Lung (tissue), 11 donors: ENCODE measurements at regions not wholly inside any gene's neighbourhood (a gene's known extent, or its start where the extent isn't known, plus 50 kb on each side); places are given as distances from the start of the nearest gene placed in this dataset.
"Not testable (repeated sequence)": the region's sequence is repeated elsewhere in the genome, so short reads cannot be mapped to it uniquely, and the experiment has no call there.

ENCODE experiments used
- ATAC-seq: fragments of 200-7000 bp; cut with Tn5 transposase; one replicate; pipeline ENCODE4 v1.9.1; 2020; ENCODE audit warnings: moderate number of reproducible peaks; ENCODE audit not compliant: insufficient read depth, low FRiP score
- DNase-seq, 3 donors: peaks; one replicate each; pipeline ENCODE4 v3.0.0-alpha.2; 2013 to 2017
- H3K27ac ChIP-seq, 2 donors: one replicate each; pipeline ENCODE4 v1.5.1; 2013; ENCODE audit warnings: mild to moderate bottlenecking in 2 of 2, moderate library complexity in 2 of 2, control low read depth in 1 of 2, inconsistent platforms in 1 of 2, low read depth in 1 of 2, low read length in 1 of 2
- H3K27me3 ChIP-seq, 3 donors: one replicate each; pipeline ENCODE4 v1.5.1; 2013; ENCODE audit warnings: low read length in 2 of 3; ENCODE audit not compliant: control insufficient read depth in 3 of 3, insufficient read depth in 3 of 3
- H3K36me3 ChIP-seq, 4 donors: one replicate each; pipeline ENCODE4 v1.5.1; 2013; ENCODE audit warnings: low read length in 4 of 4, mild to moderate bottlenecking in 1 of 4, moderate library complexity in 1 of 4; ENCODE audit not compliant: control insufficient read depth in 4 of 4, insufficient read depth in 4 of 4
- H3K4me1 ChIP-seq, 5 donors: one replicate each; pipeline ENCODE4 v1.5.1; 2013; ENCODE audit warnings: low read length in 5 of 5, mild to moderate bottlenecking in 2 of 5, moderate library complexity in 1 of 5; ENCODE audit not compliant: control insufficient read depth in 5 of 5, insufficient read depth in 5 of 5
- H3K4me3 ChIP-seq: one replicate; pipeline ENCODE4 v1.5.1; 2013; ENCODE audit warnings: mild to moderate bottlenecking, control low read depth, moderate library complexity
- H3K9ac ChIP-seq, 2 donors: one replicate each; pipeline ENCODE4 v1.5.1; 2013; ENCODE audit warnings: low read length in 2 of 2, control low read depth in 1 of 2; ENCODE audit not compliant: insufficient read depth in 1 of 2
- H3K9me3 ChIP-seq, 4 donors: one replicate each; pipeline ENCODE4 v1.5.1; 2013; ENCODE audit warnings: low read length in 3 of 4, mild to moderate bottlenecking in 1 of 4, moderate library complexity in 1 of 4; ENCODE audit not compliant: control insufficient read depth in 4 of 4, insufficient read depth in 3 of 4
- CTCF ChIP-seq: IDR thresholded peaks from 2 replicates; pipeline ENCODE4 v1.5.1; 2012; ENCODE audit warnings: mild to moderate bottlenecking; ENCODE audit errors: control extremely low read depth, extremely low read depth
- WGBS, 2 donors: extraction: QIAGEN DNeasy Blood & Tissue Kit; methylation state at CpG; one replicate each; pipeline ENCODE4 v1.1.7; 2013; 5-methylcytosine and 5-hydroxymethylcytosine counted together
- donor health status: control.
- donor health status: control.
- donor health status: Bipolar disorder and iron deficiency.
- donor health status: healthy.
- donor health status: DM: yes; HTN: yes; CAD: no.

- Histone ChIP-seq H3K27me3 (peaks cover 0 to 38% (median 38%) of the 10 kb centered on the region in 3 donors), H3K9ac (no peak overlapping the region), H3K4me1 (peaks cover 0 to 18% (median 5%) of the 10 kb centered on the region in 5 donors), H3K27ac (no peak overlapping the region), H3K36me3 (no peaks in the 10 kb centered on the region), H3K9me3 (no peaks in the 10 kb centered on the region), H3K4me3 (no peak overlapping the region)
- TF ChIP-seq CTCF: no peak
- ATAC-seq (no peak), DNase-seq (peak in 2 of 3 donors; percentile 23 to 28)
- WGBS, 2 donors: 49 to 61% methylated on average over 16 of the region's 16 CpGs
Measured at GRCh38 chr1:22208973-22209378, 66.1 kb upstream of the WNT4 start.

- Histone ChIP-seq H3K27ac (no peak overlapping the region), H3K9ac (no peak overlapping the region), H3K4me1 (peaks cover 0 to 9% (median 0%) of the 10 kb centered on the region in 5 donors), H3K36me3 (no peaks in the 10 kb centered on the region), H3K4me3 (no peak overlapping the region), H3K9me3 (no peaks in the 10 kb centered on the region), H3K27me3 (peaks cover 0 to 41% (median 38%) of the 10 kb centered on the region in 3 donors)
- ATAC-seq (no peak), DNase-seq (no peak)
- WGBS, 2 donors: 60 to 66% methylated on average over 12 of the region's 12 CpGs
- no peak for TF ChIP-seq CTCF
Measured at GRCh38 chr1:22210176-22210575, 67.3 kb upstream of the WNT4 start.

- no peak overlapping the region for H3K9ac ChIP-seq
- H3K4me1 ChIP-seq: peaks cover 0 to 9% (median 0%) of the 10 kb centered on the region in 5 donors
- 47 to 48% methylated on average over 7 of the region's 7 CpGs for WGBS, 2 donors
- no peak overlapping the region for H3K27ac ChIP-seq
- peaks cover 0 to 41% (median 38%) of the 10 kb centered on the region in 3 donors for H3K27me3 ChIP-seq
- no peak for TF ChIP-seq CTCF
- DNase-seq: no peak
- no peaks in the 10 kb centered on the region for H3K36me3 ChIP-seq
- no peak overlapping the region for H3K4me3 ChIP-seq
- H3K9me3 ChIP-seq: no peaks in the 10 kb centered on the region
- ATAC-seq: no peak
Measured at GRCh38 chr1:22210636-22211035, 67.7 kb upstream of the WNT4 start.

- H3K4me3 ChIP-seq, H3K9me3 ChIP-seq, H3K36me3 ChIP-seq, H3K27ac ChIP-seq, DNase-seq, H3K4me1 ChIP-seq, ATAC-seq, H3K9ac ChIP-seq: not testable (repeated sequence)
- WGBS, 2 donors: 86 to 92% methylated on average over 6 of the region's 6 CpGs
- H3K27me3 ChIP-seq: peaks cover 0 to 41% (median 38%) of the 10 kb centered on the region in 3 donors
Measured at GRCh38 chr1:22211459-22211858, 68.6 kb upstream of the WNT4 start.
